ACC112 (cell line): ENCODE measurements at regions not wholly inside any gene's neighbourhood (a gene's known extent, or its start where the extent isn't known, plus 50 kb on each side); places are given as distances from the start of the nearest gene placed in this dataset.

Experiments used
- H2AFZ ChIP-seq: fragments of 200-600 bp; sonication (generic); one replicate; pipeline ENCODE4 v1.6.0; 2017; ENCODE audit warnings: antibody characterized with exemption, low read length; ENCODE audit not compliant: unreplicated experiment
- H3K27ac ChIP-seq: fragments of 200-600 bp; sonication (generic); 2 replicates; pipeline ENCODE4 v1.5.1; 2014; ENCODE audit warnings: low read depth, mild to moderate bottlenecking, antibody characterized with exemption, low read length, moderate library complexity
- H3K27me3 ChIP-seq: fragments of 200-600 bp; sonication (generic); 2 replicates; pipeline ENCODE4 v1.6.1; 2014; ENCODE audit warnings: mild to moderate bottlenecking, antibody characterized with exemption, low read length, moderate library complexity, mixed read lengths; ENCODE audit not compliant: insufficient read depth
- H3K36me3 ChIP-seq: fragments of 200-600 bp; sonication (generic); 2 replicates; pipeline ENCODE4 v1.6.1; 2016; ENCODE audit warnings: mild to moderate bottlenecking, antibody characterized with exemption, low read length, moderate library complexity, mixed read lengths; ENCODE audit not compliant: insufficient read depth
- H3K4me1 ChIP-seq: fragments of 200-600 bp; sonication (generic); one replicate; pipeline ENCODE4 v1.6.1; 2016; ENCODE audit warnings: low read length, mixed read lengths; ENCODE audit not compliant: insufficient read depth, unreplicated experiment, control insufficient read depth
- H3K4me3 ChIP-seq: fragments of 200-600 bp; sonication (generic); 2 replicates; pipeline ENCODE4 v1.5.1; 2014; ENCODE audit warnings: mild to moderate bottlenecking, low read depth, low read length
- H3K79me2 ChIP-seq: fragments of 200-600 bp; sonication (generic); one replicate; pipeline ENCODE4 v1.6.0; 2016; ENCODE audit warnings: low read length; ENCODE audit not compliant: control insufficient read depth, unreplicated experiment, insufficient read depth

- H3K4me1 ChIP-seq: no peaks in the 10 kb centered on the region
- no peak overlapping the region for H2AFZ ChIP-seq
- no peaks in the 10 kb centered on the region for H3K79me2 ChIP-seq
- no peak overlapping the region for H3K4me3 ChIP-seq
- no peaks in the 10 kb centered on the region for H3K36me3 ChIP-seq
- H3K27ac ChIP-seq: no peak overlapping the region
- no peaks in the 10 kb centered on the region for H3K27me3 ChIP-seq
These were observed 343.0 kb downstream of the CRPPA start for GRCh38 chr7:16078076-16078952.

- H3K79me2 ChIP-seq: no peaks in the 10 kb centered on the region
- no peak overlapping the region for H3K4me3 ChIP-seq
- no peak overlapping the region for H3K27ac ChIP-seq
- H2AFZ ChIP-seq: no peak overlapping the region
- no peaks in the 10 kb centered on the region for H3K36me3 ChIP-seq
- H3K4me1 ChIP-seq: peaks cover 5% of the 10 kb centered on the region
- H3K27me3 ChIP-seq: no peaks in the 10 kb centered on the region
These were observed 350.0 kb downstream of the CRPPA start for GRCh38 chr7:16071246-16071857.

DNA sequence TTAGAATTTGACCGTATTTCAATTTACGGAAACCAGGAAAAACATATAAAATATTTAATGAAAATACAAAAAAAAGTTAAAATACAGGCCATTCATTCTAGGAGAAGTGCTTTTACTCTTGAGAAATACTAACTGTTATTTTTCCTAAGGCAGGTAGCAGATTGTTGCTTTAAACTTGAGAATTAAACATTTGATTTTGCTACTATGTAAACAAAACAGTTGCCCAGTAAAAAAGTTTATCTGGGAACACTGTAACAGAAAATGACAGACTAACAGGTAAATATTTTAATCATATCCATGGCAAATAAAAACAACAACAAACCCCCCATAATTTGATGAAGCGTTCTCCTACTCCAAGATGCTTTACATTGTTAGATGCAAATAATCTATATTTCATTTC, 350.5 kb downstream of the CRPPA start:
- no peak overlapping the region for H3K4me3 ChIP-seq
- H3K27me3 ChIP-seq: no peaks in the 10 kb centered on the region
- H2AFZ ChIP-seq: no peak overlapping the region
- H3K79me2 ChIP-seq: no peaks in the 10 kb centered on the region
- no peak overlapping the region for H3K27ac ChIP-seq
- no peaks in the 10 kb centered on the region for H3K36me3 ChIP-seq
- peaks cover 5% of the 10 kb centered on the region for H3K4me1 ChIP-seq

- Histone ChIP-seq H3K4me3 (no peak overlapping the region), H3K79me2 (no peaks in the 10 kb centered on the region), H3K27me3 (no peaks in the 10 kb centered on the region), H3K4me1 (peaks cover 5% of the 10 kb centered on the region), H2AFZ (no peak overlapping the region), H3K36me3 (no peaks in the 10 kb centered on the region), H3K27ac (no peak overlapping the region)
These were observed 351.3 kb downstream of the CRPPA start for GRCh38 chr7:16069998-16070397.

DNA sequence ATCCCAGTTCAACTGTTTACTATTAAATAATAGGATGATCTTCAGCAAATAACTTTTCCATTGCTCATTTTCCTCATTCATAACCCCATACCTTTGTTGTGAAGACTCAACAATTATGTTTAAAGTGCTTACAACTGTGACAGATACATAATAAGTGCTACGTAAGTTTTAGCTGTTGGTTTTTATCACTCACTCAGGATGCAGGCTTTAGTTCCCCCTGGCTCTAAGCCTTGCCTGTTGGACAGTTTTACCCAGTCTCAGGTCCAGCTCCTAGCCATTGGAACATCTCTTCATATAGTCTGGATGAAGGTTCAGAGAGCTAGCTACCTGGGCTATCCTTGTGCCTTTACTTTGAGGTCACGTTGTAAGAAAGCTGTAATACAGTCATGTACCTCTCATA, 353.2 kb downstream of the CRPPA start:
- Histone ChIP-seq H3K27me3 (peaks cover 12% of the 10 kb centered on the region), H3K27ac (no peak overlapping the region), H3K79me2 (no peaks in the 10 kb centered on the region), H3K36me3 (no peaks in the 10 kb centered on the region), H3K4me1 (peaks cover 11% of the 10 kb centered on the region), H2AFZ (no peak overlapping the region), H3K4me3 (no peak overlapping the region)

GRCh38 chr7:16067711-16068110, 353.6 kb downstream of the CRPPA start:
- Histone ChIP-seq H3K79me2 (no peaks in the 10 kb centered on the region), H3K36me3 (no peaks in the 10 kb centered on the region), H3K4me1 (peaks cover 16% of the 10 kb centered on the region), H3K27ac (no peak overlapping the region), H3K4me3 (no peak overlapping the region), H3K27me3 (peaks cover 12% of the 10 kb centered on the region), H2AFZ (no peak overlapping the region)

DNA sequence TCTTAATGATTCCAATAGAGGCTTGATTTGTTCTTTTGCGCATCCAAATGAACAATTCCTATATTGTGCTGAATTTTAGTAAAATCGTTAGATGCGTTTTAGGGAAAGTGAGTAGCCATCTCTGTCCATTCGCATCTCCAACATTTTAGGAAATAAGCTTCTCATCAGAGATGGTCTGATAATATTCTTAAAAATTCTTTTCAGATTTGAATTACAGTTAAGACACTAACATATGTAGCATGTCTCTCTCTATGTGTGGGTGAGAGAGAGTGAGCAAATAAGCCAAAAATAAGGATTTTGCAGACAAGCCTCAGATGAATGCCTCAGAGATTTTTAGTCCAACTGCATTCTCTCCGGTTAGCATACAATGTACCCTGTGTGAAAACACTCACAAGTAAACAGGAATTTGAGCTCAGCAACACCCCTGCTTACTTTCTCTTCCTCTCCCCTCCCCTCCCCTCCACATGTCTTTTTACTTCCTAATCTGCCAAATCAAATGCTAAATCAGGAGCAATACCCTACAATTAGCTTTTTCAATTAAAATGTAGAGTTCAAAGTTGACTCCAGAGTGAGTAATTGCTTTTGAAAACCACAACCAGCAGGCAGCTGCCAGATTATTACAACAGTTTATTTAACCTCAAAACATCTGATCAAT, 354.4 kb downstream of the CRPPA start:
- Histone ChIP-seq H3K4me1 (peaks cover 22% of the 10 kb centered on the region), H3K36me3 (no peaks in the 10 kb centered on the region), H3K4me3 (no peak overlapping the region), H3K27ac (no peak overlapping the region), H3K27me3 (peaks cover 12% of the 10 kb centered on the region), H2AFZ (peak overlapping the region; percentile 54), H3K79me2 (no peaks in the 10 kb centered on the region)

- Histone ChIP-seq H3K27ac (no peak overlapping the region), H3K4me3 (no peak overlapping the region), H3K36me3 (no peaks in the 10 kb centered on the region), H3K27me3 (peaks cover 12% of the 10 kb centered on the region), H3K4me1 (peaks cover 29% of the 10 kb centered on the region), H2AFZ (no peak overlapping the region), H3K79me2 (no peaks in the 10 kb centered on the region)
These were observed 355.4 kb downstream of the CRPPA start for GRCh38 chr7:16065939-16066338.

- peaks cover 12% of the 10 kb centered on the region for H3K27me3 ChIP-seq
- no peak overlapping the region for H3K27ac ChIP-seq
- H3K36me3 ChIP-seq: no peaks in the 10 kb centered on the region
- H3K4me1 ChIP-seq: peaks cover 36% of the 10 kb centered on the region
- no peak overlapping the region for H3K4me3 ChIP-seq
- H2AFZ ChIP-seq: no peak overlapping the region
- H3K79me2 ChIP-seq: no peaks in the 10 kb centered on the region
These were observed 357.3 kb downstream of the CRPPA start for GRCh38 chr7:16063716-16064675.

DNA sequence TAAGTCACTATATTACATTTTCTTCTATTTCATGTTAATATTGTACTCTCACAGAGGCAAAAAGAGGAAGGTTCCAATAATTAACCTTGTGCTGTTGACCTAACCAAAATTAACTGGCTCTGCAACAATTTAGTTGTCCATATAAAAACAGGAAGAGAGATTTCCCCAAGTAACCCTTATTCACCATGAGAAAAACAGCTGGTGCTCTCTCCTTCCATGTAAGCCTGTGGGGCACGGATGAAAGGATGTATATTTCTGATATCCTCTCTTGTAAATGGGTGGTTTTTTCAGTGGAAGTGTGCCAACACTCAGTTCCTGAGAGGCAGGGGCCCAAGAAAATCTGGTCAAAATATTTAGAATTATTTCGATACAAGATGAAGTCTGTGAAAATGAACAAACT, 358.1 kb downstream of the CRPPA start:
- Histone ChIP-seq H3K27me3 (peaks cover 12% of the 10 kb centered on the region), H3K4me3 (no peak overlapping the region)

More for the DNA sequence above, 358.1 kb downstream of the CRPPA start:
- no peak overlapping the region for H3K27ac ChIP-seq
- no peaks in the 10 kb centered on the region for H3K36me3 ChIP-seq
- peaks cover 36% of the 10 kb centered on the region for H3K4me1 ChIP-seq
- no peaks in the 10 kb centered on the region for H3K79me2 ChIP-seq
- no peak overlapping the region for H2AFZ ChIP-seq
